HepG2 (cell line): ENCODE measurements at regions not wholly inside any gene's neighbourhood (a gene's known extent, or its start where the extent isn't known, plus 50 kb on each side); places are given as distances from the start of the nearest gene placed in this dataset.

Source experiments
- ATAC-seq: fragments of 200-7000 bp; cut with Tn5 transposase; 3 replicates; pipeline ENCODE4 v1.9.1; 2020; ENCODE audit warnings: mild to moderate bottlenecking, moderate library complexity
- BruUV-seq: library from RNA; stranded (reverse); fragments of 400-500 nt; replicated peaks from 2 replicates; lab custom pipeline; 2021; lab: Mats Ljungman, UMichigan
- CTCF ChIA-PET: fragments of 300-600 bp; formaldehyde crosslinking; extraction: SDS; loops from one replicate; lab custom pipeline; 2021; ENCODE audit warnings: low total read pairs, inconsistent platforms, low intra/inter-chr PET ratio; lab: Yijun Ruan, JAX
- POLR2A ChIA-PET: fragments of 350-600 bp; sonication (Branson Sonifier 250); formaldehyde crosslinking; loops from one replicate; lab custom pipeline; 2020; ENCODE audit warnings: antibody characterized with exemption, inconsistent platforms; lab: Yijun Ruan, JAX
- DNase-seq: peaks from one replicate; pipeline ENCODE4 v3.0.0-alpha.2; 2015; ENCODE audit warnings: low spot score
- FAIRE-seq: peaks from 3 replicates; lab custom pipeline; 2011; peaks lifted over from hg19 to GRCh38; lab: Jason Lieb, UNC
- H2AFZ ChIP-seq: one replicate; pipeline ENCODE4 v1.6.1; 2011; ENCODE audit warnings: low read length, inconsistent platforms
- H3K27ac ChIP-seq: fragments of 300-600 bp; 3 replicates; pipeline ENCODE4 v1.8.0; 2011; ENCODE audit warnings: mixed run types, mild to moderate bottlenecking, mixed read lengths, low read length, inconsistent platforms; ENCODE audit not compliant: insufficient read depth; ENCODE audit errors: extremely low read length
- H3K27me3 ChIP-seq, 2 experiments: fragments of 200-600 bp in 1 of 2; 2 replicates in 1 of 2; 3 replicates in 1 of 2; pipeline versions ENCODE4 v1.6.0 to v1.8.0; 2011; ENCODE audit warnings: low read length in 2 of 2, mild to moderate bottlenecking in 2 of 2, moderate library complexity in 2 of 2, inconsistent platforms in 1 of 2; ENCODE audit not compliant: insufficient read depth in 2 of 2, control insufficient read depth in 1 of 2
- H3K36me3 ChIP-seq, 2 experiments: fragments of 200-600 bp in 1 of 2; replicated peaks in 1 of 2; 2 replicates in 1 of 2; 3 replicates in 1 of 2; pipeline versions ENCODE4 v1.5.1 to v1.8.0; 2011; ENCODE audit warnings: low read length in 2 of 2, inconsistent platforms in 1 of 2; ENCODE audit not compliant: insufficient read depth in 2 of 2, control insufficient read depth in 1 of 2
- H3K4me1 ChIP-seq: 2 replicates; pipeline ENCODE4 v1.5.1; 2012; ENCODE audit warnings: low read length, inconsistent platforms; ENCODE audit not compliant: insufficient read depth
- H3K4me2 ChIP-seq: 2 replicates; pipeline ENCODE4 v1.6.0; 2011; ENCODE audit warnings: low read depth, low read length, inconsistent platforms
- H3K4me3 ChIP-seq, 3 experiments: fragments of 200-600 bp in 1 of 3; sonication (generic), shearing (Covaris generic) in 1 of 3; replicated peaks in 1 of 3; 2 replicates each; pipeline ENCODE4 v1.5.1; 2011 to 2016; ENCODE audit warnings: low read length in 3 of 3, inconsistent platforms in 2 of 3, low read depth in 2 of 3, mild to moderate bottlenecking in 2 of 3, control low read depth in 1 of 3, mixed read lengths in 1 of 3; ENCODE audit not compliant: insufficient read depth in 1 of 3
- H3K79me2 ChIP-seq: one replicate; pipeline ENCODE4 v1.6.1; 2011; ENCODE audit warnings: low read length, inconsistent platforms; ENCODE audit not compliant: insufficient read depth
- H3K9ac ChIP-seq: 2 replicates; pipeline ENCODE4 v1.6.0; 2011; ENCODE audit warnings: mild to moderate bottlenecking, low read depth, low read length, inconsistent platforms; ENCODE audit not compliant: insufficient read depth
- H3K9me3 ChIP-seq: 2 replicates; pipeline ENCODE4 v1.5.1; 2012; ENCODE audit warnings: mild to moderate bottlenecking, low read length
- H4K20me1 ChIP-seq: 2 replicates; pipeline ENCODE4 v1.6.0; 2011; ENCODE audit warnings: inconsistent platforms, mild to moderate bottlenecking, low read length, moderate library complexity; ENCODE audit not compliant: insufficient read depth
- FIP1L1 ChIP-seq: fragments of 200-400 bp; formaldehyde crosslinking; IDR thresholded peaks from 2 replicates; pipeline ENCODE4 v1.6.1; 2018; ENCODE audit warnings: low read depth, mild to moderate bottlenecking, low read length, moderate library complexity, borderline replicate concordance; ENCODE audit not compliant: insufficient read depth
- NFE2 ChIP-seq: sonication (generic); formaldehyde crosslinking; IDR thresholded peaks from 2 replicates; pipeline ENCODE4 v1.4.0; 2020; ENCODE audit warnings: missing genetic modification reagents
- PCBP2 ChIP-seq: fragments of 200-400 bp; formaldehyde crosslinking; optimal IDR thresholded peaks from 2 replicates; pipeline ENCODE3; 2018; ENCODE audit warnings: low read length, low read depth; ENCODE audit not compliant: poor library complexity, severe bottlenecking
- RBFOX2 ChIP-seq: fragments of 200-400 bp; formaldehyde crosslinking; IDR thresholded peaks from 2 replicates; pipeline ENCODE4 v1.6.1; 2017; ENCODE audit warnings: low read depth, mild to moderate bottlenecking, low read length
- THRA ChIP-seq: sonication (generic); formaldehyde crosslinking; IDR thresholded peaks from 2 replicates; pipeline ENCODE4 v1.4.0; 2020; ENCODE audit warnings: missing genetic modification reagents, borderline replicate concordance
- ZBTB1 ChIP-seq: sonication (generic); formaldehyde crosslinking; IDR thresholded peaks from 2 replicates; pipeline ENCODE4 v1.4.0; 2020; ENCODE audit warnings: missing genetic modification reagents, borderline replicate concordance
- ZBTB37 ChIP-seq: sonication (generic); formaldehyde crosslinking; IDR thresholded peaks from 2 replicates; pipeline ENCODE4 v1.4.0; 2020; ENCODE audit warnings: mild to moderate bottlenecking, missing genetic modification reagents
- ZBTB49 ChIP-seq: sonication (generic); formaldehyde crosslinking; IDR thresholded peaks from 2 replicates; pipeline ENCODE4 v1.4.0; 2020; ENCODE audit warnings: missing genetic modification reagents, borderline replicate concordance
- ZNF251 ChIP-seq: sonication (generic); formaldehyde crosslinking; IDR thresholded peaks from 2 replicates; pipeline ENCODE4 v1.9.0; 2021; ENCODE audit warnings: mild to moderate bottlenecking, missing genetic modification reagents
- ZNF33B ChIP-seq: sonication (generic); formaldehyde crosslinking; IDR thresholded peaks from 2 replicates; pipeline ENCODE4 v1.5.1; 2020; ENCODE audit warnings: mild to moderate bottlenecking, missing genetic modification reagents
- ZNF383 ChIP-seq: sonication (generic); formaldehyde crosslinking; IDR thresholded peaks from 2 replicates; pipeline ENCODE4 v1.4.0; 2020; ENCODE audit warnings: missing genetic modification reagents, mild to moderate bottlenecking, borderline replicate concordance
- ZNF781 ChIP-seq: sonication (generic); formaldehyde crosslinking; IDR thresholded peaks from 2 replicates; pipeline ENCODE4 v1.5.1; 2020; ENCODE audit warnings: borderline replicate concordance, mild to moderate bottlenecking, missing genetic modification reagents; ENCODE audit errors: not compliant biosample characterization
- WGBS: methylation state at CpG from one replicate; pipeline ENCODE4 v1.1.6; 2017; ENCODE audit warnings: low lambda C conversion rate; 5-methylcytosine and 5-hydroxymethylcytosine counted together
- in situ Hi-C: cut with HindIII; loops from 2 replicates; pipeline ENCODE4 v1.10.0; 2017; ENCODE audit warnings: low pct_unique_long_range_greater_than_20kb; ENCODE audit not compliant: extremely low pct_ligation_motif_present
- intact Hi-C: fragments of 100-400 bp; cut with micrococcal nuclease; formaldehyde crosslinking; loops from one replicate; pipeline ENCODE4 v1.10.0; 2022; ENCODE audit not compliant: unreplicated experiment

- H3K79me2 ChIP-seq: no peaks in the 10 kb centered on the region
- CTCF ChIA-PET: no interaction called here
- in situ Hi-C loops: no loop called here
- no peak for ATAC-seq
- no peaks in the 10 kb centered on the region for H3K36me3 ChIP-seq
- H3K27ac ChIP-seq: no peak overlapping the region
- no peaks in the 10 kb centered on the region for H3K27me3 ChIP-seq
- H3K4me2 ChIP-seq: no peak overlapping the region
- FAIRE-seq: no peak
- H3K4me3 ChIP-seq: no peak overlapping the region
- intact Hi-C loops: no loop called here
- no peak overlapping the region for H2AFZ ChIP-seq
- no peaks in the 10 kb centered on the region for H3K4me1 ChIP-seq
- 0% methylated on average over 3 of the region's 3 CpGs for WGBS
- H3K9ac ChIP-seq: no peak overlapping the region
- TF ChIP-seq ZNF383 (no peak), ZBTB49 (CRISPR knock-in tag) (no peak), FIP1L1 (no peak), ZNF251 (CRISPR knock-in tag) (no peak), ZBTB37 (CRISPR knock-in tag) (no peak), ZBTB1 (CRISPR knock-in tag) (no peak), PCBP2 (no peak), ZNF33B (CRISPR knock-in tag) (no peak), THRA (no peak), NFE2 (CRISPR knock-in tag) (no peak), RBFOX2 (no peak), ZNF781 (CRISPR knock-in tag) (no peak)
- no peak for DNase-seq
- peaks cover 89% of the 10 kb centered on the region for H3K9me3 ChIP-seq
- POLR2A ChIA-PET: no interaction called here
- no TSS peak for BruUV-seq
- H4K20me1 ChIP-seq: no peaks in the 10 kb centered on the region
Observed at GRCh38 chr10:107423903-107424302, 259.4 kb upstream of the SORCS1 start.
